ENCODE measurements at regions not wholly inside any gene's neighbourhood (a gene's known extent, or its start where the extent isn't known, plus 50 kb on each side); places are given as distances from the start of the nearest gene placed in this dataset.

DNA sequence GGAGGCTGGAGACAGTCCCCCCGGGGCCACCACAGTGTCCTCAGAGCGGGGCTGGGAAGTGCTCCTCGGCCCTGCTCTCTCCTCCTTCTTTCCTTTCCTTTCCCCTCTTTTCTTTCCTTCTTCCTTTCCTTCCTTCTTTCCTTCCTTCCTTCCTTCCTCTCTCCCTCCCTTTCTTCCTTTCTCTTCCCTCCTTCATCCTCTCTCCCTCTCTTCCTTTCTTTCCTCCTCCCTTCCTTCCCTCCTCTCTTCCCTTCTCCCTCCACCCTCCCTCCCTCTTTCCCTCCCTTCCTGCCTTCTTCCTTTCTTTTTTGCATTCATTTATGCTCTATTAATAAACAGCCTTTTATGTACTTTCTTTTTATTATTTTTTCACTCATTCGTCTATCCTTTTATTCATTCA lies 127.1 kb upstream of the TCERG1L start:
- TF ChIP-seq, protein P1, sequence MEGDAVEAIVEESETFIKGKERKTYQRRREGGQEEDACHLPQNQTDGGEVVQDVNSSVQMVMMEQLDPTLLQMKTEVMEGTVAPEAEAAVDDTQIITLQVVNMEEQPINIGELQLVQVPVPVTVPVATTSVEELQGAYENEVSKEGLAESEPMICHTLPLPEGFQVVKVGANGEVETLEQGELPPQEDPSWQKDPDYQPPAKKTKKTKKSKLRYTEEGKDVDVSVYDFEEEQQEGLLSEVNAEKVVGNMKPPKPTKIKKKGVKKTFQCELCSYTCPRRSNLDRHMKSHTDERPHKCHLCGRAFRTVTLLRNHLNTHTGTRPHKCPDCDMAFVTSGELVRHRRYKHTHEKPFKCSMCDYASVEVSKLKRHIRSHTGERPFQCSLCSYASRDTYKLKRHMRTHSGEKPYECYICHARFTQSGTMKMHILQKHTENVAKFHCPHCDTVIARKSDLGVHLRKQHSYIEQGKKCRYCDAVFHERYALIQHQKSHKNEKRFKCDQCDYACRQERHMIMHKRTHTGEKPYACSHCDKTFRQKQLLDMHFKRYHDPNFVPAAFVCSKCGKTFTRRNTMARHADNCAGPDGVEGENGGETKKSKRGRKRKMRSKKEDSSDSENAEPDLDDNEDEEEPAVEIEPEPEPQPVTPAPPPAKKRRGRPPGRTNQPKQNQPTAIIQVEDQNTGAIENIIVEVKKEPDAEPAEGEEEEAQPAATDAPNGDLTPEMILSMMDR (conservative IDR thresholded peaks at IDR 0.05; ENCODE audit: low read depth, low read length) = no peak
- TF ChIP-seq EZH2phosphoT487 (IDR thresholded peaks at IDR 0.05; ENCODE audit: borderline replicate concordance, low read length) = no peak
